WTC11 (cell line): ENCODE measurements at regions not wholly inside any gene's neighbourhood (a gene's known extent, or its start where the extent isn't known, plus 50 kb on each side); places are given as distances from the start of the nearest gene placed in this dataset.
A peak's percentile ranks its signal among the peaks of the same experiment; 100 is the strongest.

Experiments used
- ATAC-seq: fragments of 200-7000 bp; cut with Tn5 transposase; 2 replicates; pipeline ENCODE4 v1.10.0; 2021; ENCODE audit warnings: mild to moderate bottlenecking, moderate library complexity
- CTCF ChIA-PET: fragments of 300-600 bp; sonication (Branson Sonifier 250); formaldehyde crosslinking; loops from one replicate; lab custom pipeline; 2021; ENCODE audit warnings: antibody characterized with exemption; lab: Charles Lee
- POLR2A ChIA-PET: fragments of 350-600 bp; sonication (Branson Sonifier 250); formaldehyde crosslinking; loops from one replicate; lab custom pipeline; 2021; ENCODE audit warnings: antibody characterized with exemption; lab: Charles Lee
- DNase-seq: peaks from one replicate; pipeline ENCODE4 v3.0.0; 2021; ENCODE audit warnings: low spot score
- H3K27ac Mint-ChIP-seq: 2 replicates; pipeline ENCODE4 v1.8.0; 2021; ENCODE audit warnings: mixed read lengths
- H3K27me3 Mint-ChIP-seq: 2 replicates; pipeline ENCODE4 v1.8.0; 2021; ENCODE audit warnings: low read depth, mild to moderate bottlenecking, moderate library complexity, mixed read lengths
- H3K36me3 Mint-ChIP-seq: 2 replicates; pipeline ENCODE4 v1.8.0; 2021; ENCODE audit warnings: mixed read lengths
- H3K4me1 Mint-ChIP-seq: 2 replicates; pipeline ENCODE4 v1.8.0; 2022; ENCODE audit warnings: mixed read lengths
- H3K4me3 Mint-ChIP-seq: 2 replicates; pipeline ENCODE4 v1.8.0; 2021; ENCODE audit warnings: mild to moderate bottlenecking, moderate library complexity, mixed read lengths
- H3K9me3 Mint-ChIP-seq: 2 replicates; pipeline ENCODE4 v1.8.0; 2021; ENCODE audit warnings: mixed read lengths
- AFF4 ChIP-seq: sonication (generic); formaldehyde crosslinking; IDR thresholded peaks from 2 replicates; pipeline ENCODE4 v1.8.1; 2023; ENCODE audit warnings: mild to moderate bottlenecking, missing genetic modification reagents, borderline replicate concordance
- CDX4 ChIP-seq: fragments of 250-450 bp; sonication (Bioruptor Pico); IDR thresholded peaks from 2 replicates; pipeline ENCODE4 v1.9.0; 2021; ENCODE audit warnings: moderate library complexity, mild to moderate bottlenecking, inconsistent platforms, borderline replicate concordance
- GRHL2 ChIP-seq: fragments of 250-450 bp; sonication (Bioruptor Pico); IDR thresholded peaks from 2 replicates; pipeline ENCODE4 v1.8.0; 2022; ENCODE audit warnings: mild to moderate bottlenecking, moderate library complexity; ENCODE audit not compliant: insufficient replicate concordance, severe bottlenecking
- NR3C1 ChIP-seq: sonication (generic); formaldehyde crosslinking; conservative IDR thresholded peaks from 2 replicates; pipeline ENCODE4 v1.8.1; 2023; ENCODE audit warnings: low read depth, mild to moderate bottlenecking, missing genetic modification reagents
- STAT6 ChIP-seq: sonication (generic); formaldehyde crosslinking; conservative IDR thresholded peaks from 2 replicates; pipeline ENCODE4 v1.8.1; 2023; ENCODE audit warnings: mild to moderate bottlenecking, low read depth, missing genetic modification reagents, moderate library complexity
- TEAD1 ChIP-seq: sonication (generic); formaldehyde crosslinking; IDR thresholded peaks from 2 replicates; pipeline ENCODE4 v1.8.0; 2022; ENCODE audit warnings: mild to moderate bottlenecking, missing genetic modification reagents
- TEAD4 ChIP-seq: sonication (generic); formaldehyde crosslinking; IDR thresholded peaks from 2 replicates; pipeline ENCODE4 v1.8.0; 2022; ENCODE audit warnings: mild to moderate bottlenecking, missing genetic modification reagents
- ZNF138 ChIP-seq: sonication (generic); formaldehyde crosslinking; conservative IDR thresholded peaks from 2 replicates; pipeline ENCODE4 v1.8.1; 2022; ENCODE audit warnings: mild to moderate bottlenecking, moderate library complexity, missing genetic modification reagents
- ZNF416 ChIP-seq: fragments of 250-450 bp; sonication (Bioruptor Pico); IDR thresholded peaks from 2 replicates; pipeline ENCODE4 v1.9.0; 2021; ENCODE audit warnings: mild to moderate bottlenecking, inconsistent platforms
- ZNF423 ChIP-seq: fragments of 250-450 bp; sonication (Bioruptor Pico); IDR thresholded peaks from 2 replicates; pipeline ENCODE4 v2.1.2; 2022; ENCODE audit warnings: mild to moderate bottlenecking, moderate library complexity
- ZNF425 ChIP-seq: fragments of 250-450 bp; sonication (Bioruptor Pico); conservative IDR thresholded peaks from 2 replicates; pipeline ENCODE4 v1.9.0; 2021; ENCODE audit warnings: mild to moderate bottlenecking
- ZNF532 ChIP-seq: fragments of 250-450 bp; sonication (Bioruptor Pico); IDR thresholded peaks from 2 replicates; pipeline ENCODE4 v1.9.0; 2021; ENCODE audit warnings: mild to moderate bottlenecking, borderline replicate concordance
- TF ChIP-seq, protein P1 (sequence below): sonication (generic); formaldehyde crosslinking; conservative IDR thresholded peaks from 2 replicates; pipeline ENCODE4 v1.8.1; 2022; ENCODE audit warnings: mild to moderate bottlenecking, missing genetic modification reagents

DNA sequence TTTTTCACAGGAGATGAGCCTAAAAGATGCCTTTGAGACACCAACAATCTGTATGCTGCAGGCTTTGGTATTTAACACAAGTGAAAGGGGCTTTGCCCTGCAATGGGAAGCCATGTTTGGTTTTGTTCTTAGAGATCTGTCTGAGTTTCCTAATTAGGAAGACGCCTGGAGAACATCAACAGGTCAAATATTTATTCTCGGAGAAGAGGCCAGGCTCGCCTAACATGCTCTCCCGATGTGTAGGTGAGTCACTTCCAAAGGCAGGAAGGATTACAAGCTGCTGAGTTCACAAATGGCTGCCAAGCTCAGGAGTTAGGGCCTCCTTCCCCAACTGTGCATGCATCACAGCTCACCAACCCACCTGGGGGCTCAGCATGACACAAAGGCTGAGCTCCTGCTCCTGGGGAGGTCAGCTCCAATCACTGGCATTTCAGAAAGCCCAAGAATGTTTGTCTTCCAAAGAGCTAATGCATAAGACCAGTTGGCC, 119.5 kb upstream of the PRICKLE2 start:
- Mint-ChIP-seq H3K27ac (peak overlapping the region; percentile 91), H3K4me3 (no peak overlapping the region), H3K27me3 (no peaks in the 10 kb centered on the region), H3K36me3 (no peaks in the 10 kb centered on the region), H3K4me1 (peaks cover 47% of the 10 kb centered on the region), H3K9me3 (no peaks in the 10 kb centered on the region)
- peak; percentile 82 for ATAC-seq
- peak; percentile 42 for DNase-seq
- ChIA-PET CTCF (interaction anchor here (1.4 to 1.6 kb wide), 3 partner anchors 25 to 140 kb away, joined by 4 to 6 read pairs (median 5); no protein-coding TSS in a partner anchor), POLR2A (no interaction called here)
- TF ChIP-seq STAT6 (CRISPR knock-in tag) (no peak), ZNF423 (CRISPR knock-in tag) (peak; percentile 97)

DNA sequence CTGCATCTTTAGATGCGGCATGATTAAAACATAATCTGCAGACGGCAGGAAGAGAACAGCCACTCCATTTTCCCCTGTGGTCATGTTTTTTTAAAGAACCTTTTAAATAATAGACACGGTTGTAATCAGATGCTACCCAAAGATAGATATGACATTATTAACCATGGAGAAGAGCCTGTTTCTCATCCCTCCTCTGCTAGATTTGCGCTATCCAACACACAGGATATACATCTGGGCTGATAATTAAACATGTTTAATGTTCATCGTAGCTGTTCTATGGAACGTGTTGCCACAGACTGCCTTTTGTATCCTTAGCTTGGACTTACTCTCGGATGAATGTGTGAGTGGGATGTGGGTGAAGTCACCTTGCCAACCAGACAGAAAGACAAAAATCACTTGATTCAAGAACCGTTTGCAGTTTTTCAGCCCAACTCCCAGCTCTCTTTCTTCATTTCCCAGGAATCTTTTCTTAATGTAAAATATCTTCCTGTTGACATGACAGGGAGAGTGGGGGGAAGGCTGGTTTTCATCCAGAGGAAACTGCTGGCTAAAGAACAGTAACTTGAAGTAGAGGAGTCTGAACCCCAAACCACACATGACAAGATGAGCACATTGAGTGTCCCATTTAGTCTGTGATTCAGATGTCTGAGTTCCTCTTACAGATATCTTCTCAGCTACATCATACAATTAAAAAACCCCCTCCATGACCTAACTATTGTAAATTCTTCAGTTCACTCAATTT, 118.6 kb upstream of the PRICKLE2 start:
- no peak overlapping the region for H3K4me3 Mint-ChIP-seq
- no peak for TF ChIP-seq CDX4
- no peak for TF ChIP-seq ZNF425 (CRISPR knock-in tag)
- no peak for TF ChIP-seq GRHL2
- TF ChIP-seq TEAD1 (CRISPR knock-in tag): no peak
- no peak for TF ChIP-seq ZNF416 (CRISPR knock-in tag)
- TF ChIP-seq ZNF138 (CRISPR knock-in tag): no peak
- TF ChIP-seq, protein P1, sequence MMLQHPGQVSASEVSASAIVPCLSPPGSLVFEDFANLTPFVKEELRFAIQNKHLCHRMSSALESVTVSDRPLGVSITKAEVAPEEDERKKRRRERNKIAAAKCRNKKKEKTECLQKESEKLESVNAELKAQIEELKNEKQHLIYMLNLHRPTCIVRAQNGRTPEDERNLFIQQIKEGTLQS: no peak
- TF ChIP-seq NR3C1 (CRISPR knock-in tag): no peak
- TF ChIP-seq, all 79 proteins: peak for 0
- ChIA-PET POLR2A (no interaction called here), CTCF (interaction anchor here (1.2 to 1.6 kb wide), 4 partner anchors 24 to 314 kb away, joined by 3 to 6 read pairs (median 4); no protein-coding TSS in a partner anchor)
- Mint-ChIP-seq H3K27me3 (no peaks in the 10 kb centered on the region), H3K9me3 (peaks cover 4% of the 10 kb centered on the region), H3K27ac (peak overlapping the region; percentile 91), H3K36me3 (no peaks in the 10 kb centered on the region), H3K4me1 (peaks cover 47% of the 10 kb centered on the region)
- ATAC-seq (no peak), DNase-seq (no peak)

- Mint-ChIP-seq H3K36me3 (no peaks in the 10 kb centered on the region), H3K9me3 (peaks cover 11% of the 10 kb centered on the region), H3K4me1 (peaks cover 47% of the 10 kb centered on the region), H3K27ac (no peak overlapping the region), H3K27me3 (no peaks in the 10 kb centered on the region), H3K4me3 (no peak overlapping the region)
- ChIA-PET POLR2A (no interaction called here), CTCF (interaction anchor here (1.2 to 1.6 kb wide), 2 partner anchors 120 to 313 kb away, joined by 3 to 4 read pairs; no protein-coding TSS in a partner anchor)
- ATAC-seq (peak; percentile 34), DNase-seq (no peak)
- TF ChIP-seq TEAD4 (no peak), ZNF532 (CRISPR knock-in tag) (no peak), ZNF138 (CRISPR knock-in tag) (no peak), AFF4 (CRISPR knock-in tag) (no peak)
- TF ChIP-seq, protein P1: no peak
Measured at GRCh38 chr3:64342940-64343688, 117.8 kb upstream of the PRICKLE2 start.
